ENCODE measurements at regions not wholly inside any gene's neighbourhood (a gene's known extent, or its start where the extent isn't known, plus 50 kb on each side); places are given as distances from the start of the nearest gene placed in this dataset.

DNA sequence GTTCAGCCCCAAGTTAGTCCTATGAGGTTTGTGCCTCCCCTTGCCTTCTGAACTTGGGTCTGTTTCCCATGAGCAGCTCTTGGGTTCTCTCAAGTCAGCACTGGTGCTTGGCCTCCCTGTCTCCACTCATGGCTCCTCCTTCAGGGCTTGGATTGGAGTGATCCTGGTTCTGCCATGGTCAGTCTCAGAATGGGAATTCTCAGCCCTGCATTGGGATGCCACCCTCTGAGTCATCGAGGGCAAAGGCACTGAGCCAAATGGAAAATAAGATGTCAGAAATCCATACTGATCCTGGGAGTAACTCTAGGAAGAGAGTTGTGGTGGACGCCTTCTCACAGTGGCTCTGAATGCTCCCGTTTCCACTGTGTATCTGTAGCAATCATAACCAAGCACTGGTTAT lies 233.4 kb upstream of the HABP2 start:
- Histone ChIP-seq H3K4me3 (ENCODE audit: low read depth, low read length) (no peak overlapping the region), H3K27me3 (ENCODE audit: control insufficient read depth, insufficient read depth, low read length) (no peaks in the 10 kb centered on the region), H3K36me3 (ENCODE audit: control insufficient read depth, insufficient read depth, low read length) (no peaks in the 10 kb centered on the region)
- no peak for DNase-seq (ENCODE audit: low read depth)
- TF ChIP-seq, protein P1, sequence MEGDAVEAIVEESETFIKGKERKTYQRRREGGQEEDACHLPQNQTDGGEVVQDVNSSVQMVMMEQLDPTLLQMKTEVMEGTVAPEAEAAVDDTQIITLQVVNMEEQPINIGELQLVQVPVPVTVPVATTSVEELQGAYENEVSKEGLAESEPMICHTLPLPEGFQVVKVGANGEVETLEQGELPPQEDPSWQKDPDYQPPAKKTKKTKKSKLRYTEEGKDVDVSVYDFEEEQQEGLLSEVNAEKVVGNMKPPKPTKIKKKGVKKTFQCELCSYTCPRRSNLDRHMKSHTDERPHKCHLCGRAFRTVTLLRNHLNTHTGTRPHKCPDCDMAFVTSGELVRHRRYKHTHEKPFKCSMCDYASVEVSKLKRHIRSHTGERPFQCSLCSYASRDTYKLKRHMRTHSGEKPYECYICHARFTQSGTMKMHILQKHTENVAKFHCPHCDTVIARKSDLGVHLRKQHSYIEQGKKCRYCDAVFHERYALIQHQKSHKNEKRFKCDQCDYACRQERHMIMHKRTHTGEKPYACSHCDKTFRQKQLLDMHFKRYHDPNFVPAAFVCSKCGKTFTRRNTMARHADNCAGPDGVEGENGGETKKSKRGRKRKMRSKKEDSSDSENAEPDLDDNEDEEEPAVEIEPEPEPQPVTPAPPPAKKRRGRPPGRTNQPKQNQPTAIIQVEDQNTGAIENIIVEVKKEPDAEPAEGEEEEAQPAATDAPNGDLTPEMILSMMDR (IDR thresholded peaks at IDR 0.05; ENCODE audit: insufficient read depth, low read length, poor library complexity, severe bottlenecking): no peak

DNA sequence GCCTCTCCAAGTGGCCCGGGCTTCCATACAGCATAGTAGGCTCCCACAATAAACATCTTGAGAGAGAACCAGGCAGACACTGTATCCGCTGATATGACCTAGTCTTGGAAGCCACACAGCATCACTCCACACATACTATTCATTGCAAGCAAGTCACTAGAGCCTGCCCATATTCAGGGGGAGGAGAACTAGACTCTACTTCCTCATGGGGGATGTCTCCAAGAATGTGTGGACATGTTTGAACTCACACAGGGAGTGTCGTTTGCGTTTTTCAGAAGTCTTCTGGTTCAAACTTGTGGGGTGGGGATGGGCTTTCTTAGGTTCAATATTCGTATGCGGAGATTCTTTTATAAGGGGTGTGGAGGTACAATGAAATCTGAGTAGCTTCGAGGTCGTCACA lies 232.6 kb upstream of the HABP2 start:
- Histone ChIP-seq H3K4me3 (ENCODE audit: low read depth, low read length) (no peak overlapping the region), H3K27me3 (ENCODE audit: control insufficient read depth, insufficient read depth, low read length) (no peaks in the 10 kb centered on the region), H3K36me3 (ENCODE audit: control insufficient read depth, insufficient read depth, low read length) (no peaks in the 10 kb centered on the region)
- TF ChIP-seq, protein P1 (IDR thresholded peaks at IDR 0.05; ENCODE audit: insufficient read depth, low read length, poor library complexity, severe bottlenecking): no peak
- DNase-seq (ENCODE audit: low read depth): no peak

DNA sequence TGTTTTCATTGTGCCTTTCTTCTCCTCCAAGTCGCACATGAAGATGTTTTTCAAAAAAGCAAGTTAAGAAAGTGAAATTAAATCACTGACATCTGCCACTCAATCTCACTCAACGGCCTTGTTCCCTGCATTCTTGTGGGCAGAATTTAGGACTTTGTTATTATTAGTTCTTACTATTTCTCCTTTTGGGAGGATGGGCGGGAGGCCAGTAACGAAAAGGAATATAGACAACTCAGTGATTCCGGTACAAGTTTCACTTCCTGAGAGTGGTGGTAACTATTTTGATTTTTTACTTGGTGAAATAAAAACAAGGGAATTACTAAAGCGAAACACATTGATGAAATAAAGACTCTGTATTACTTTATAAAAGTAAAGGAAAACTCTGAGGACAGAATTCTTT lies 231.9 kb upstream of the HABP2 start:
- TF ChIP-seq, protein P1 (IDR thresholded peaks at IDR 0.05; ENCODE audit: insufficient read depth, low read length, poor library complexity, severe bottlenecking): no peak
- no peak overlapping the region for H3K4me3 ChIP-seq (ENCODE audit: low read depth, low read length)
- no peaks in the 10 kb centered on the region for H3K36me3 ChIP-seq (ENCODE audit: control insufficient read depth, insufficient read depth, low read length)
- DNase-seq (ENCODE audit: low read depth): no peak
- no peaks in the 10 kb centered on the region for H3K27me3 ChIP-seq (ENCODE audit: control insufficient read depth, insufficient read depth, low read length)

DNA sequence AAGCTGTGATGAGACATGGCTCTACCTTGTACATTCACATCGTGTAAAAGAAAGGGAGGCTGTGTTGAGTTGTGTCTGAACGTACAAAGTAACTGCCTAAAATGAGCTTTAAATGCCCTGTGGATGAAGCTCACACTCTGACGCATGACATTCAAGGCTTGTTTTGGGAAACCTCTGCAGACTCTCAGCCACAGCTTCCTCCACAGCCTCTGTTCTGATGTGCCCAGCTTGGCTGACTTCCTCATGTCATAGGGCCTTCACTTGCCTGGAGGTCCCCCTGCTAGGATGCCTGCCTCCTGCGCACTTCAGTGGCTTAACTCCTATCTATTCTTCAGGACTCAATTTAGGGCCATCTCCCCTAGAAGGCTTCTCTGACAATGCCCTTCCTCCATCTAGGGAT lies 230.0 kb upstream of the HABP2 start:
- no peak for DNase-seq (ENCODE audit: low read depth)
- TF ChIP-seq, protein P1 (IDR thresholded peaks at IDR 0.05; ENCODE audit: insufficient read depth, low read length, poor library complexity, severe bottlenecking): no peak
- H3K36me3 ChIP-seq (ENCODE audit: control insufficient read depth, insufficient read depth, low read length): no peaks in the 10 kb centered on the region
- H3K4me3 ChIP-seq (ENCODE audit: low read depth, low read length): no peak overlapping the region
- H3K27me3 ChIP-seq (ENCODE audit: control insufficient read depth, insufficient read depth, low read length): no peaks in the 10 kb centered on the region

DNA sequence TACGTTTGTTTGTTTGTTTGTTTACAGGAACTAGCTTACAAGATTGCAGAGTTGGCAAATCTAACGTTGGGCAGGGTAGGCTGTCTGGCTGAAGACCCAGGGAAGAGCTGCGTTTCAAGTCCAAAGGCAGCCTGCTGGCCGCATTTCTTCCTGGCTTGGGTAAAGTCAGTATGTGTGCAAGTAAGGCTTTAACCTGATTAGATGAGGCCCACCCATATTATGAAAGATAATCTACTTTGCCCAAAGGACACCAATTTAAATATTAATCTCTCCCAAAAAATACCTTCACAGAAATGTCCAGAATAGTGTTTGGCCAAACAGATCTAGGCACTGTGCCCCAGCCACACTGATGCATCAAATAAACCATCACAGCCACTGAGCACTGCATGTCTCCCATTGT lies 228.9 kb upstream of the HABP2 start:
- Histone ChIP-seq H3K27me3 (ENCODE audit: control insufficient read depth, insufficient read depth, low read length) (no peaks in the 10 kb centered on the region), H3K36me3 (ENCODE audit: control insufficient read depth, insufficient read depth, low read length) (no peaks in the 10 kb centered on the region), H3K4me3 (ENCODE audit: low read depth, low read length) (no peak overlapping the region)
- no peak for DNase-seq (ENCODE audit: low read depth)
- TF ChIP-seq, protein P1 (IDR thresholded peaks at IDR 0.05; ENCODE audit: insufficient read depth, low read length, poor library complexity, severe bottlenecking): no peak
